Activated CD4-positive, alpha-beta T cell treated with anti-CD3 and anti-CD28 coated beads, Interleukin-2, Interleukin-6, amounts not matched to agents 100 ng/mL and 50 ng/mL, durations not matched to agents 16 hours and 8 hours (primary cell): ENCODE measurements at regions not wholly inside any gene's neighbourhood (a gene's known extent, or its start where the extent isn't known, plus 50 kb on each side); places are given as distances from the start of the nearest gene placed in this dataset.
"Not testable (repeated sequence)": the region's sequence is repeated elsewhere in the genome, so short reads cannot be mapped to it uniquely, and the experiment has no call there.

Source experiments
- DNase-seq: peaks from one replicate; pipeline ENCODE4 v3.0.0-alpha.2; 2020

DNA sequence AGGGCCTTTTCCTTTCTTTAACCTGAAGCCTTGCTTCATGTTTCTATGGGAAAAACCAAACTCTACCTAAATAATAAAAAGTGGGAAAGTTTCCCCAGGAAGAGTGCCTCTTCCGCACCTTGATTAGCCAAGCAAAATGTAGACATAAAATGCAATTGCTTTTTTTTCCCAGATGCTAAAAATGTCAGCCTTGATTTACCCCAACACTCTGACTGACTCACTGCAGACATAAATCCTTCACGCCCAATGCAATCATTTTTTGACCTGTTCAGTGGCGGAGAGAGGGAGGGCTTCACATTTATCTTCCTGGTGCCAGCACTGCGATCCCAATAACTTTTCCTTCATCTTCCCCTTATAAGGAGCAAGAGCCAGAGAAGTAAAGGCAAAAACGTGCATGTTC, 261.5 kb downstream of the SEC16B start:
- no peak for DNase-seq

DNA sequence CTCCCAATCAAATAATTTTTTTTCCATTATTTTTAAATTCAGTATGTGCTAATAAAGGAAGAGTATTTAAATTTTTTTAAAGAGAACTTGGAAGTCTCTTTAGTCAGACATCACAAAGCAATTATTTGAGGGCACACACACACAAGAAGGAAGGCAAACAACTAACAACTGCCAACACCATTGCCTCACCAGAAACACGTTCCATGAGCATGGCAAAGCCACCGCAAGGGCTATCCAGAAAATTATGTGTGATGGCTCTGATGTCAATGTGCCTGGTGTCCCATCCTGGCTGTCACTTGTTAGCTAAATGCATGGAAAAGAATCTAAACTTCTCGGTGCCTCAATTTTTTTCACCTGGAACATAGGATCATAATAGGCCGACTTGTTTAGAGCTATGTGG, 262.9 kb downstream of the SEC16B start:
- DNase-seq, result no peak

DNA sequence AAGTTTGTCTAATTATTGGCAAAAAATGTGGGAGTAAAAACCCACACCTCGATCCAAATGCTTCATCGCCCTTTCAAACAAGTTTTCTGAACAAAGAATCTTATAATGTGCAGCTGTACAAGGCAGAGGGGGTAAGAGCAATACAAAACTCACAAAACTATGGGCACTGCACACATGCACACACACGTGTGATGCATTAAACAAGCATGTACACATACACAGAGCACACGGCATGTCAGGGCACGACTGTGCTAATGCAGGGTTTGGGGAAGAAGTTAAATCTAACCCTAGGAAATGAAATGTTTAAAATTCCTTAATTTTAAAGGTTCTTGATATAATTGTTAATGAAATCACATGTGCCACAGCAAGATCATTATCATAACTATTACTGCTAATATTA, 264.0 kb downstream of the SEC16B start:
- no peak for DNase-seq

DNA sequence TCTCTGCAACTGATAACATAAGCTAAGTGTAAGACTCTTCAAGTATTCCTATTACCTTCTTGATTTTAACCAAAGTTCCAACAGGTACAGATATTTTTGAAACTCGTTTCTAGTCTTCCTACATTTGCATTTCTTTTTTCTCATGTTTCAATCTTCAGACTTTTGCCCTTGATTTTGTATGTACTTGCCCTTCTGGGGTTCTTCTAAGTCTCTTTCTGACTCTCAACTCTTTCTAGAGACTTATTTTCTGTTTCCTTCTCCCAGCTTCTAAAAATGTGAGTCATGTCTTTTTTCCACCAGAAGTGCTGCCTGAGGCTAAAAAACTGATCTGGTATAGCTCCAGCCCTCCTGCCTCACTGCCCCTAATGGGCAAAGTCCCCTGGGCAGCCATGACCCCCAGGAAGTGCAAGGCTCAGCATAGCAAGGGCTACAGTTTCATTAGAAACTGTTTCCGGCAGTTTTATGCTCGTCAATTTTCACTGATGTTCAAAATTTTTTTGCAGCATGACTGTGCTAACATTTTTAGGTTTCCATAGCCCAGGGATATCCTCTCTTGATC, 265.9 kb downstream of the SEC16B start:
- DNase-seq, result no peak

- DNase-seq, result no peak
These were observed 268.1 kb downstream of the SEC16B start for GRCh38 chr1:177701654-177702353.

DNA sequence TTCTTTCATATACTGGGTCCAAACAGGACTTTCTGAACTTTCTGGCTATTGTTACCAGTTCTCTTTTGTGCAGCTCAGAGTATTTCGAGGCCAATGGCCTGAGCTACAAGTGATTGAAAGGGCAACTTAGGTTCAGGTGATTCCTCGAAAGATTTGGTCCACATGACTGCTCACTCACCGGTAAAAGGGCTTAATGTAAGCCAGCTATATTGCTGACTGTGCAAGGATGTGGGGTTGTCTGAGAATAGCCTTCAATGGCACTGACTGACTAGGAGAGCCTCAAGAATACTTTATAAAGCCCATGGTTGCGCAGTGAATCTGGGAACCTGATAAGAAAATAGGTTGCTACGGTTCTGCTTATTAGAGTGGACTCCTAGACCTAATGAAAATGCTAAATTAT, 269.0 kb downstream of the SEC16B start:
- no peak for DNase-seq

DNA sequence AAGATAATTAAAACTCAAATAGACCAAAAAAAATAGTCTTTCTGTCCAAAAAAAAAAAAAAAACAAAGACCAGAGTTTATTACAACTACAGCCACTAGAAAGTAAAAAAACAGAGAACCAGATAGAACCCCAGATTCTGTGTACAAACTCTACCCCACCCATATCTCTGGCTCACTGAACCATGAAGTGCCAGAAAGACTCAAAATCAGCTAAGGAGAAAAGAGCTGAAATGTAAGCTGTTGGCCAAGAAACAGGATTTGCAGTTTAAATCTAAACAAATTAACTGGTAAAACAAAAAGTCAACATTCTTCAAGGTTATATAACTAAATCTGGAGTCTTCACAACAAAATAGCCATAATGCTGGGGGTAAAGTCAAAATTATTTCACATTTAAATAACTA, 278.9 kb downstream of the SEC16B start:
- no peak for DNase-seq

DNA sequence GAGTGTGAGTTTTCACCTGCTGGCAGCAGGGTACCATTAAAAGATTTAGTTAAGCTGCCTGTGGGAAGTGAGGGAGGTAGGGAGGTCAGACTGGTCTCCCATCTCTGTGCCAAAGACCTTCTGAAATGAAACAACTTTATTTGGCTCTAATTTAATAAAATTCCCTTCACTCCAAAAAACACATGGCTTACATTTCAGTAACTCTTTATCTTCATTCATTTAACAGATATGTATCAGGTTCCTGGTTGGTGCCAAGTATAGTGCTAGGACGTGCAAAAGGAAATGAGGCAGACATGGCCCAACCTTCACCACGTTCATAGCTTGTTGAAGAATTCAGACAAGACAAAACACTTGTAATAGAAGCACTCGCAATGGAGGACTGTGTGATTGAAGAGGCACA, 282.3 kb downstream of the SEC16B start:
- no peak for DNase-seq

- no peak for DNase-seq
These were observed 282.9 kb downstream of the SEC16B start for GRCh38 chr1:177686933-177687332.

GRCh38 chr1:177669161-177669560, 300.7 kb downstream of the SEC16B start:
- DNase-seq, result no peak

DNA sequence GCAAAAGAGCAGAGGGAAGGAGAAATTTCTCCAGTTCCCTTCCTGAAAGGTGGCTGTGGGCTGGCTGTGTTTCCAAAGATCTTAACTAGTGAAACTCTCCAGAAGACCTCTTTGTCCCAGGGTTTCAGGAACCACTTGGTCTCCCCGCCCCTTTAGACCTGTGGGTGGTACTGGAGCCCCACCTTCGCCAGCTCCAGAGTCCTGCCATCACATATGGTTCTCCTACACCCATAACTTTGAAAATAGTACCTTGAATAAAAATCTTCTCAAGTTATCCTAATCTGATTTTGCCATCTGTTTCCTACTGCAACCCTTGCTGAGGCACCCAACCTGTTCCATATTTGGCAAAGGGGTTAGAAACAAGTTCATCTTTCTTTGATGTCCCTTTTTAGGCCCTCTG, 303.9 kb downstream of the SEC16B start:
- DNase-seq, result no peak

- not testable (repeated sequence) for DNase-seq
These were observed 305.1 kb downstream of the SEC16B start for GRCh38 chr1:177664742-177665141.

GRCh38 chr1:177660188-177660587, 309.7 kb downstream of the SEC16B start:
- no peak for DNase-seq

DNA sequence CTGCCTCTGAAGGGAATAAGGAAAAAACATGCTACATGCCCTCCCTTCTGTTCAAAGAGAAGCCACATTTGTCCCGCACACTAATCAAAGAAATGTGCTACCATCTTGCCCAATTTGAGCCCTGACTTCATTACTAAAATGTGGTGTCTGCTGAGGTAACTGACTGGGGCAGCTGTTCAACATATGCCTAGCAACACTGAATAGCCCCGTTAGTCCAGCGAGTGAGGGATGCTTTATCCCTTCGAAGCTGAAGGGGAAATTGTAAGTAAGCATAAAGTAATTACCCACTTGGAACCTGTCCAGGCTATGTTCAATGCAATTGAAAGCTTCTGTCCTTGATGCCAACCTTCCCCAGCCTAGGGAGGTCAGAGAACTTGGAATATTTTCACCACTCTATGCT, 310.6 kb downstream of the SEC16B start:
- DNase-seq, result no peak

DNA sequence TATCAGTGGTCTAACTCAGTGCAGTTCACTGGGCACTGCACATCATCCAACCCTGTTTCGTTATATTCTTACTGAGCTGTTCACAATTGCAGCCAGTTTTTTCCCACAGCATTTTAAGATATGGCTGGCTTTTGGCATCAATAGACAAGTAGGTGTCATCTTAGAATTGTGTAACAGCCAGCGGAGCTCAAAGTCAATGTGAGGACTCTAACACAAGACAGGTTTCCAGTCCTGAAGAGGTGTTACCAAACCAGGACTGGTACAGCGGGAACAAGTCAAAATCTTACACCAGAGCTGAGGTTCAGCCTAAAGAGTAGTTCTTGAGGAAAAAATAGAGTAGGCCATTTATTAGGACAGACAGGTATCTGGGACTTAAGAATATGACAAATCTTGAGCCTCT, 313.3 kb downstream of the SEC16B start:
- no peak for DNase-seq

- no peak for DNase-seq
These were observed 318.9 kb downstream of the SEC16B start for GRCh38 chr1:177650947-177651346.

GRCh38 chr1:177648731-177649265, 321.1 kb downstream of the SEC16B start:
- no peak for DNase-seq

- DNase-seq, result no peak
These were observed 321.7 kb downstream of the SEC16B start for GRCh38 chr1:177648138-177648537.

GRCh38 chr1:177646757-177647730, 322.8 kb downstream of the SEC16B start:
- no peak for DNase-seq

DNA sequence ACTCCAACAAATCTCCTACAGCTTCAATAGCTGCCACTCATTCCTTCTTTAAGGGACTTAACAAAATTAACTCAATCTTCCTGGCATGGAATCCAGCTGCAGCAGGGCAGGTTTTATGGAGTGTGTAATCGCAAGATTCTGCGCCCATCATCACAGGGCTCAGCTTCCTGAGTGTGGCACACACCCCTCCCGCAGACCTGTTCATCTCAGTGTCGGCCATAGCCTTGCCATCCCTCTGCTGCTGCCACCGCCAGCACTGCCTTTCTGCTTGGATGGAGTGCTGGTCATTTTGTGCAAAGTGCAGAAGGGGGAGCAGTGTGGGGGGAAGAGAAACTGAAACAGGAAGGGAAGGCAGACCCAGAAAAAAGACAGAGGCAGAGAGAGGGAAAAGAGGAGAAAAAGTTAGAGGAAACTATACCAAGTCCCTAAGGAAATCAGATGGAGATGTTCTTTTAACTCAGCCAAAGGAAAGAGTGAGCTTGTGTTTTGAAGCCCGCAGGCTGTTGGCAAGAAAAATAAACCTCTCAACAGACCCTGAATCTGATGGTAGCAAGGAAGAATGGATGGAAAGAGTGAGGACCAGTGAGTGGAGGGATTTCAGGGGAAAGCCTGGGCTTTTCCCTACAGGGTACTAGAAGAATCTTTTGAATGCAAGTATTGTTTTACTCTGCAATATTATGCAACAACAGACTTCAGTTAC, 324.2 kb downstream of the SEC16B start:
- no peak for DNase-seq

DNA sequence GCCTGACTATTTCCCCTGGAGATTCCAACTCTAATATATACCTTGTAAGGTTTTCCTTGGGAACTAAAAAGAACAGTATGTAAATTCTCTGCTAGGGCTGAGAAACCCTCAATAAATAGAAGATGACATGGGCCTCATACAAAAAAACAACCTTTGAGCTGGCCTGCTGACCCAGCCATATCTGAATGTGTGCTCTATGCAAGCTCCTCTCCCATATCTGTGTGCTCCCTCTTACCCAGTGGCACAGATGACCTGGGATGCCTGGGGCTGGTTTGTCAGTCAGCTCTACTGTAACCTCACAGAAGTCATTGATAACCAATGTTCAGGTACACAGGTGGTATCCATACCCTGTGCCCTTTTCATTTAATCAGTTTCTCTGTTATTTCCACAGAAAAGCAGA, 329.2 kb downstream of the SEC16B start:
- DNase-seq, result no peak

GRCh38 chr1:177634151-177634550, 335.7 kb downstream of the SEC16B start:
- not testable (repeated sequence) for DNase-seq
